Urinary bladder (tissue), 3 donors: ENCODE measurements at regions not wholly inside any gene's neighbourhood (a gene's known extent, or its start where the extent isn't known, plus 50 kb on each side); places are given as distances from the start of the nearest gene placed in this dataset.

Experiments
- DNase-seq: peaks from one replicate; pipeline ENCODE4 v3.0.0-alpha.2; 2015; ENCODE audit errors: extremely low spot score
- H3K27ac ChIP-seq: one replicate; pipeline ENCODE4 v1.5.1; 2013; ENCODE audit warnings: low read depth, mild to moderate bottlenecking, moderate library complexity
- H3K36me3 ChIP-seq: one replicate; pipeline ENCODE4 v1.6.1; 2013; ENCODE audit warnings: mild to moderate bottlenecking, moderate library complexity; ENCODE audit not compliant: insufficient read depth
- H3K4me1 ChIP-seq: one replicate; pipeline ENCODE4 v1.6.1; 2013; ENCODE audit warnings: mild to moderate bottlenecking, moderate library complexity; ENCODE audit not compliant: insufficient read depth
- H3K4me3 ChIP-seq: one replicate; pipeline ENCODE4 v1.5.1; 2013; ENCODE audit warnings: low read depth, low read length
- WGBS: extraction: QIAGEN DNeasy Blood & Tissue Kit; methylation state at CpG from one replicate; pipeline ENCODE4 v1.1.7; 2013; 5-methylcytosine and 5-hydroxymethylcytosine counted together
- donor health status: healthy with polysubstance abuse.
- donor health status: healthy.

- Histone ChIP-seq H3K36me3 (no peaks in the 10 kb centered on the region), H3K4me3 (no peak overlapping the region), H3K4me1 (no peaks in the 10 kb centered on the region), H3K27ac (no peak overlapping the region)
- DNase-seq, result no peak
- 2% methylated on average over 13 of the region's 13 CpGs for WGBS
These were observed 76.9 kb upstream of the ANO4 start for GRCh38 chr12:100717733-100718067.

- H3K4me3 ChIP-seq, result no peak overlapping the region
These were observed 76.4 kb upstream of the ANO4 start for GRCh38 chr12:100718187-100718586.

GRCh38 chr12:100720016-100720654 lies 74.4 kb upstream of the ANO4 start:
- Histone ChIP-seq H3K36me3 (no peaks in the 10 kb centered on the region), H3K27ac (no peak overlapping the region), H3K4me1 (no peaks in the 10 kb centered on the region), H3K4me3 (no peak overlapping the region)
- 76% methylated on average over 4 of the region's 4 CpGs for WGBS
- DNase-seq, result no peak

More at GRCh38 chr12:100718187-100718586, 76.4 kb upstream of the ANO4 start:
- WGBS, result 16% methylated on average over 5 of the region's 5 CpGs
- Histone ChIP-seq H3K27ac (no peak overlapping the region), H3K36me3 (no peaks in the 10 kb centered on the region), H3K4me1 (no peaks in the 10 kb centered on the region)
- DNase-seq, result no peak

- Histone ChIP-seq H3K4me1 (no peaks in the 10 kb centered on the region), H3K4me3 (no peak overlapping the region), H3K27ac (no peak overlapping the region), H3K36me3 (no peaks in the 10 kb centered on the region)
- no peak for DNase-seq
- WGBS, result 79% methylated on average over 2 of the region's 2 CpGs
These were observed 73.4 kb upstream of the ANO4 start for GRCh38 chr12:100721169-100721568.

- Histone ChIP-seq H3K36me3 (no peaks in the 10 kb centered on the region), H3K27ac (no peak overlapping the region), H3K4me3 (no peak overlapping the region), H3K4me1 (no peaks in the 10 kb centered on the region)
- WGBS, result 51% methylated on average over 3 of the region's 3 CpGs
- DNase-seq, result no peak
These were observed 70.5 kb upstream of the ANO4 start for GRCh38 chr12:100724071-100724470.

- Histone ChIP-seq H3K27ac (no peak overlapping the region), H3K36me3 (no peaks in the 10 kb centered on the region), H3K4me3 (no peak overlapping the region), H3K4me1 (no peaks in the 10 kb centered on the region)
- no peak for DNase-seq
- 63% methylated on average over 5 of the region's 5 CpGs for WGBS
These were observed 60.6 kb upstream of the ANO4 start for GRCh38 chr12:100733817-100734593.

GRCh38 chr12:100737168-100737567 lies 57.4 kb upstream of the ANO4 start:
- Histone ChIP-seq H3K27ac (no peak overlapping the region), H3K4me3 (no peak overlapping the region), H3K4me1 (no peaks in the 10 kb centered on the region), H3K36me3 (no peaks in the 10 kb centered on the region)
- DNase-seq, result no peak
- WGBS, result 77% methylated on average over 2 of the region's 2 CpGs

- Histone ChIP-seq H3K27ac (no peak overlapping the region), H3K4me1 (no peaks in the 10 kb centered on the region), H3K4me3 (no peak overlapping the region), H3K36me3 (no peaks in the 10 kb centered on the region)
- DNase-seq, result no peak
- 70% methylated on average over 2 of the region's 2 CpGs for WGBS
These were observed 56.5 kb upstream of the ANO4 start for GRCh38 chr12:100738086-100738485.

- H3K36me3 ChIP-seq, result no peaks in the 10 kb centered on the region
- no peak overlapping the region for H3K4me3 ChIP-seq
- 52% methylated on average over 3 of the region's 3 CpGs for WGBS
- no peak overlapping the region for H3K27ac ChIP-seq
- no peaks in the 10 kb centered on the region for H3K4me1 ChIP-seq
- DNase-seq, result no peak
These were observed 53.4 kb upstream of the ANO4 start for GRCh38 chr12:100741084-100741711.

GRCh38 chr12:100743060-100743459 lies 51.5 kb upstream of the ANO4 start:
- H3K27ac ChIP-seq, result no peak overlapping the region
- DNase-seq, result no peak
- 79% methylated on average over 1 of the region's 1 CpG for WGBS
- H3K4me1 ChIP-seq, result no peaks in the 10 kb centered on the region
- no peaks in the 10 kb centered on the region for H3K36me3 ChIP-seq
- no peak overlapping the region for H3K4me3 ChIP-seq
